HG03460 (cell line): ENCODE measurements at regions not wholly inside any gene's neighbourhood (a gene's known extent, or its start where the extent isn't known, plus 50 kb on each side); places are given as distances from the start of the nearest gene placed in this dataset.
"Not testable (repeated sequence)": the region's sequence is repeated elsewhere in the genome, so short reads cannot be mapped to it uniquely, and the experiment has no call there.

Source experiments
- ATAC-seq: cut with Tn5 transposase; IDR thresholded peaks from one replicate; pipeline ENCODE4 v1.9.1; 2021; ENCODE audit not compliant: unreplicated experiment

DNA sequence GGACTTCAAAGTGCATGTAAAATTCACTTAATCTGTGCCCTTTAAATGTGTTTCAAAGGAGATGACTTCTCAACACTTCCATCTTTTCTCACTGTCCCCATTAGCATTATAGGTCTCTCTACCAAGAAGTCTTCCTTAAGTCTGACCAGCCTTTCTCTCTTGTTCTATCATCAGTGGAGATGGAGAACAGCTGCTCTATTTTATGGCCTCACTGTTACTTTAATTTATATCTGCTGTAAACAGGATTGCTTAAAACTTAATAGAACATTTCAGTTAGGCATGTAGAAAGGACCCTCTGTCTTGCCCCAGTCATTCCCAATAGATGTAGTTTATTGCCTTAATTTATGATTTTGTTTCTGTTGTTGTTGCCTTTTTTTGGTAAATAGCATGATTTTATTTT, 86.0 kb upstream of the CDC42EP3 start:
- not testable (repeated sequence) for ATAC-seq

DNA sequence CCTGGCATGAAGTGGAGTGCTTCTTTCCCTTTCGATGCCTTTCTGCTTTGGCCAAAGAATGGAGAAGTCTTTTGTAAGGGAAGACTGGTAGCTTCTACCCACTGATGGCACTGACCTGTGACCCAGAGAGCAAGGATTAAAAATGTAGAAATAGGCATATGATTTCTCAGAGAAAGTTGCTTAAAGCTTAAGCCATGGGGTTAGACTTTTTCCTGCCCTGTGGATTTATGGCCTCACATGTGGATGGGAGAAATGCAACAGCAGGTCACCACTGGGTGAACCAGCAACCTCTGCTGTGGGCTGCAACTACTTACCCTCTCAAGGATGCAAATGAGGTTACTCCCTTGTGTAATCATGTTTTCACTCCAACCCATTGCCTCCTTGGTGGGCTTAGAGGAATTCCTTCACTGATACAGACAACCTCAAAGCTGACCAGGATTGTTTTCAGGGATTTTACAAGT, 86.7 kb upstream of the CDC42EP3 start:
- not testable (repeated sequence) for ATAC-seq

DNA sequence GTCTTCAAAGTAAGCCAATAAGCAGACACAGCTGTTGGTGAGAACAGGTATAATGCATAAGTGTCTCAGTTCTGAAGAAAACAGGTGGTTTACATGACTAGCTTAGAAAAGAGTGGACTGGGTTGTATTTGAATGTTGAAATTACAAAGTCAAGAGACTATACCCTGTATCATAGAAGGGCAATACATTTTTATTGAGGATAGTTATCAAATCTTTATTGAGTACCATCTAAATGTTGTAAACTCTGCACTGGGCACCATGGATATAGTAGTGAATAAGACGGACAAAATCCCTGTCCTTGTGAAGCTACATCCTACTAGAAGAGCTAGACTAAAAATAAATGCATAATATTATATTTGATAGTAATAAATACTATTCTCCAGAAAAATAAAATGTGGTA, 88.5 kb upstream of the CDC42EP3 start:
- not testable (repeated sequence) for ATAC-seq

DNA sequence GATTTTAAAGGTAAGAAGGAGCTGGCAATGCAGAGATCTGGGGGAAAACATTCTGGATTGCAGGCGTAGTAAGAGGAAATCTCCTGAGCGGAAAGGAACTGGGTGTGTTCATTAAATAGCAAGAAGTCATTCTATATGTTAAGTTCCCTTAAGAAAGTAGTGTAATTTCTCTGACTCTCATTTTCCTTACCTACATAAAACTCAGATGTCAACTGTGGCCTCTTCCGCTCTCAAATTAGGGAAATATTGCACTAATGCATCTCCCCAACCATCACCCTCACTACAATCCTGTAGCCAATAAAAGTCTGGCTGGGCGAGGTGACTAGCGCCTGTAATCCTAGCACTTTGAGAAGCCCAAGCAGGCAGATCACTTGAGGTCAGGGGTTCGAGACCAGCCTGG, 89.0 kb upstream of the CDC42EP3 start:
- no peak for ATAC-seq

DNA sequence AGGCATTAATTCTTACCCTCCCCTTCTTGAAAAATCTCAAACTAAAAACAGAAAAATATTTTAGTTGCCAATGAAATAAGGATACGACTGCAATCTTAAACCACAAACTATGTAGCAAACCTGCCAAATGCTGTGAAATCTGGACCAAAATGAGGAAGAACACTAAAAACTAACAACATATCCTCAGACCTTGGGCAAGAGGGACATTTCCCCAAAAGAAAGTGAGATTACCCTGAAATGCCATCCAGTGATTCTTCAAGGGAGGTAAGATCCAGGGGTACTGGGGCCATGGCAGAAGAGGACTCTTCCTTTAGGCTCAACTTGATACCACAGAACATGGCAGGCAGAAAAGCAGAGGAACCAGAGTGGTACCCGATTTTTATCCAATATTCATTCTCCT, 90.8 kb upstream of the CDC42EP3 start:
- ATAC-seq = not testable (repeated sequence)

DNA sequence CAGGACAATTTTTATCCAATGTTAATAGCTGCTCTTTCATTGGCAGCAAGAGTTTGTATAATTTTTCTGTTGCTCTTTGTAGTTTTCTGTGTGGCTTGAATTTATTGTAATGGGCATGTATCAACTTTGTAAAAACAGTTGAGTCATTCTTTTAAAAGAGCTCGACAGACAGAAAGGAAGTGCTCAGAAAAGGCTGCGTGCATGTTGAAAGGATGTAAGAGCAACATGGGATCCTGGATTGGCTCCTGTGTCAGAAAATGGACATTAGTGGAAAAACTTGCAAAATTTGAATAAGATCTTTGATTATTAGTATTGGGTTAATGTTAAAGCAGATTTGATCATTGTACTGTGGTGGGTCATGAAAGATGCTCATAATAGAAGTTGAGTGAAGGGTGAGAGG, 93.3 kb upstream of the CDC42EP3 start:
- no peak for ATAC-seq

DNA sequence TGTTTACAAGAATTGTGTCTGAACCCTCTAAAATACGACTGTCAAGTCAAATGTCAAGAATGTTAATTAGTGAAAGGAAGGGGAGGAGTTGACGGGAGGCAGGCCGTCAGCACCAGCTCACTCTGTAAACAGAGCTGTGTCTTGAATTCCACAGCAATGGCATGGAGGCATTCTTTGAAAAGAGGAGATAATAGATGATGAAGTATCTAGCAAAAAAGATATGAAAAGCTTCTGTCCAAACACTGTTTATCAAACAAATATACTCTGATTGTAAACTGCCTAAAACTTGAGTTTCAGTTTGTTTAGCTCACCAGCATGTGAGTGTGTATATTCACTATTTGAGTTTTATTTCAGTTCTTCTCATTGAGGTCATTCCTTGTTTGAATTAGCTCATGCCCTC, 94.7 kb upstream of the CDC42EP3 start:
- ATAC-seq = no peak

DNA sequence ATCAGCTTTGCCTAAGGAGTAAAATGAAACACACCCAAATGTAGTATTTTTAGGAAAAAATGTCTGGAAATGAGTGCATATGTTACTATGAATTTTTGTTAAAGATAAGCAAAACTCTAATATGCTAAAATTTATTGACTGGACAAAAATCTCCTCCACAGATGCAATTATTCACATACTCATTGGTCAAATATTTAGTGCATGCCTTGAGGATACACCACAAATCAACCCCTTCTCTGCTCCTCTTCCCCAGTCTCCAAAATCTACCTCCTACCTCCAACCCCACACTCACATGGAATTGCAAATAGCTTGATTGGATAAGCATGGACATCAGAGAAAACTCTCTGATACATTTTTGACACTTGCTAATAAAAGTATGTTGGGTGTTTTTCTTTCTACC, 95.6 kb upstream of the CDC42EP3 start:
- ATAC-seq = no peak

DNA sequence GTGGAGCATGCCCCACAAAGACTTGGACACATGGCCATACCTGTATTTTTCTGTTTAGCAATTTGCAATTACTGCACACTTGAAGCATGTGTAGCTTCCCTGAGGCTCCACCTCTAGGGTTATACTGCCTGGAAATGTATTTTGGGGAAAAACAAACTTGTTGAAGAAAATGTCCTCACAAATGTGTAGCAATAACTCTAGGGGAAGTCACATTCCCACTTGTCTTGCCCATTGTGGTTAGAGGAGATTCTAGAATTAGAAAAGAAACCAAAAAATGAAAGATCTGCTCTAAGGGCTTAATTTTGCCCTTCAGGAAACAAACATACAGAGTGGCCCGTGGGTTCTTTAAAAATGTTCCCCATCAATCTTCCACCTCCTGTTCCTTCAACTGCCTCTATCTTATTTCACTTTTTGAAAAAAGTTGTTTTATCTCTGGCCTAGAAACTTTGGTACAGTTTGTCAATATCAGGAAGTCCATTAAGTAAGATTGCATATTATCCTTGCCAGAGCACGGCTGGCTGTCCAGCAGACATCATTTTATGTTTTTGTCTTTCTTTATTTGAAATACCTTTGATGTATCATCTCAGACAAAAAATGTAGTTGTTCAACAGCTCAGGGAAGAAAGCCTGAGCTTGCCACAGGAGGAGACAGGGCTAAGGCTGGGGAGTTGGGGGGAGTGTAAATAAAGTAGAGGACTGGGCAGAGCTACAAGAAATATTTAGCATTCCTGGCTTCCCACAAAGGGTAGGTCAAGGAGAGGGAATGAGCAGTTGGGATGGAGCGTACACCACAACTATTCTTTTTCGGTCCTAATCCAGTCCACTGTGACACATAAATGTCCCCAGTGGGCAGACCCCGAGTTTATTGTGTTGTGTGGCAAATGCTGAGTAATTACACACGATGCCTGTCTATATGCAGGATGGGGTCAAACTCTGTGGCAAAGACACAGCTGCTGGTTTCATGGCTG, 96.8 kb upstream of the CDC42EP3 start:
- ATAC-seq = no peak

DNA sequence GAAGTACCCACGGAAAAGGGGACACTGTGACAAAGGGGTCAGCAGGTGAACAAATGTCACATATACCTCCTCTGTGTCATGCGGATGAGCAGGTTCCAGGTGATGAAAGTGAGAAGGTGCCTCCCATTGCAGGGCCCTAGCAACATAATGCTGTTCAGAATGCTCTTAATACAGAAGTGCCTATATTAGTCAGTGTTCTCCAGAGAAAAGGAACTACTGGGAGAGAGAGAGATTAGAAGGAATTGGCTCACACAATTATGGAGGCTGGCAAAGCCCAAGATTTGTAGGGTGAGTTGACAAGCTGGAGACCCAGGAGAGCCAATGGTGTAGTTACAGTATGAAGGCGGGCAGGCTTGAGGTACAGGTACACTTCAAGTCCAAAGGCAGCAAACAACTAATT, 98.1 kb upstream of the CDC42EP3 start:
- no peak for ATAC-seq

DNA sequence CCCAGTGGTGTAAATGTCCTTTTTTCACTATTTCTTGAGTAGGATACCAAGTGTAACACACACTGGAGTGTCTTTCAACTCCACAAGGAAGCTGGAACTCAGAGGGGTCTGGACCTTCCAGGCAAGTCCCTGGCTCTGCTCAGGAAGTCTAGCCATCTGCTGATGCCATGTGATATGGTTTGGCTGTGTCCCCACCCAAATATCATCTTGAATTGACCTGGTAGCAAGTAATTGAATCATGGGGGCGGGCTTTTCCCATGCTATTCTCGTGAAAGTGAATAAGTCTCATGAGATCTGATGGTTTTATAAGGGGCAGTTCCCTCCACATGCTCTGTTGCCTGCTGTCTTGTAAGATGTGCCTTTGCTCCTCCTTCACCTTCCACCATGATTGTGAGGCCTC, 99.4 kb upstream of the CDC42EP3 start:
- ATAC-seq = no peak

DNA sequence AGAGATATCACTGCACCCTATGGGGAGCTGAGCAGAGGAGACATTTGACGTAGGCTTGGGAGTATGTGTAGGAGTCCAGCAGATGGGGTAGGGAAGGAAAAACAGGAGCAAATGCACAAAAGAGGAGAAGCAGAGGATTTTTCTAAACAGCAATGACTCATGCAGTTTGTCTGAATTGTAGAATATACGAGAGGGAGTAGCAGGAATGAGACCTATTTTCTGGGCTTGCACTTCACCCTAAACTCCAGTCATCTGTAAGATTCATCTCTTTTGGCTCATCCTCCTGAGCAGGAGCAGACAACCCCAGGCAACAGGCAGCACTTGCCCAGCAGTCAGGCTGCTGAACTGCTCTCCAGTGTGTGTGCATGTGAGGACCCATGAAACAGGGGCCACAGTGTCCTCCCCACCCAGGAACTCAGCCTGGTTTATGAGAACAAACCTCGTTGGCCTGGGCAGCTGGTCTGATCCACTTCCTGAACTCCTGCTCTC, 100.2 kb upstream of the CDC42EP3 start:
- no peak for ATAC-seq

DNA sequence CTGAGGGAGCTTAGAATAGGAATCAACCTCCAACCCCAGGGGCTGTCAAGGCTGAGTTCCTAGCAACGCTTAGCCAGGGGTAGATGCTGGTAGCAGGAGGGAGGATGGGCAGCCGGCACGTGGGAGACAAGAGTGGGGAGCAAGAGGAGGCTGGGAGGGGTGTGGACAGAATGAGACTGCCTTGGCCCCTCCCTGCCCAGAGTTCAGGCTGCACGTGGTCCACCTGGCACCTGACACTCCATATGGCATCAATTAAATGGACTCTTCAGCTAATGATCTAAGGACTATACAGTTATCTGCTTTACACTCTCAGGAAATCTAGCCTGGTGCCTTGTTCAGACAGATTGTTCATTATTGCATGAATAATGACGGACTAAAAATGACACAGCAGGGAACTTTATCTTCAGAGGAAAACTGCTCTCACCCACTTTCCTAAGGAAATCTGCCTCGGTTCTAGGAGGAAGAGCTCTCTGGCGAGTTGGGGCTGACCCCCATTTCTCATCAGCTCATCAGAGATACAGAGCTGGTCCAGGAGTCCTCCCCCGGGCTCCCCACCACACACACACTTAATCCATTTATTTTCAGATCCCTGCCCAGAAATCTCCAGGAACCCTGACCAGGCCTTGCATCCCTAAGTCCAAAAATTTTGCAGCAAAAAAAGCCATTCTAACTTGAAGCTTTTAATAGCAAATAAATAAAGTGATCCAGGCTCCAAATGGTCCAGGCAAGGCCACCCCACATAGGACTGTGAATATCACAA, 102.1 kb upstream of the CDC42EP3 start:
- no peak for ATAC-seq

DNA sequence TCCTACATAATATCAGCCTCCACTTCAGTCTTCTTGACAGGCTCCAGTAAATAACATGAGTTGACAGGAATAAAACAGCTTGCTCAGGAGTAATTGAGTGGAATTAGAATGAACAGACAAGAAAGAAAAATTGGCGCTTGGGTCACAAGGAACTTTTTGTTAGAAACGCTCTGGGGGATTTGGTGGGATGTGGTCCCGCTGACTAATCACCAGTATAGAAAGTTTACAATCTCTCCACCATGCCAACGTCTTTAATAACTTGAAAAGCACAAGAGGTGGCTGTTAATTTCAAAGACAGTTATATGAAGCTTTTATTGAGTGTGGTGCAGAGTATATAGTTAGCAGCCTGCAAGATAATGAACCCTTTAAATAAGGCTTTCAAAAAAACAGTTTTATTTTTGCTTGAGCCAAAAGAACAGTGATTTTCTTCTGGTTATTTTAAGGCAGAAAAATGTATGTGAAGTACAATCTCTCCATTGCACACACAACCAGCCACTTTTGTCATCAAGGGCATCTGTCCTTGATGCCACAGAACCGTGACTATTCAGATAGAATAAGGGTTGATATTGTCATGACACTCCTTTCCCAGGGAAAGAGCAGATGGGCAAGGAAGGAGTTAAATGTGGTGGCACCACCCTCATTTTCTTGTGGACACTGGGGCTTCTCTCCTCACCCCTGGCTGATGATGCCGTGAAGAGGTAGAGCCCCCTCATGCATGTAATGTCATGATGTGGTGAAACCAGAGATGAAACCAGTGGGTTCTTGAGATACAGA, 102.9 kb upstream of the CDC42EP3 start:
- ATAC-seq = not testable (repeated sequence)

DNA sequence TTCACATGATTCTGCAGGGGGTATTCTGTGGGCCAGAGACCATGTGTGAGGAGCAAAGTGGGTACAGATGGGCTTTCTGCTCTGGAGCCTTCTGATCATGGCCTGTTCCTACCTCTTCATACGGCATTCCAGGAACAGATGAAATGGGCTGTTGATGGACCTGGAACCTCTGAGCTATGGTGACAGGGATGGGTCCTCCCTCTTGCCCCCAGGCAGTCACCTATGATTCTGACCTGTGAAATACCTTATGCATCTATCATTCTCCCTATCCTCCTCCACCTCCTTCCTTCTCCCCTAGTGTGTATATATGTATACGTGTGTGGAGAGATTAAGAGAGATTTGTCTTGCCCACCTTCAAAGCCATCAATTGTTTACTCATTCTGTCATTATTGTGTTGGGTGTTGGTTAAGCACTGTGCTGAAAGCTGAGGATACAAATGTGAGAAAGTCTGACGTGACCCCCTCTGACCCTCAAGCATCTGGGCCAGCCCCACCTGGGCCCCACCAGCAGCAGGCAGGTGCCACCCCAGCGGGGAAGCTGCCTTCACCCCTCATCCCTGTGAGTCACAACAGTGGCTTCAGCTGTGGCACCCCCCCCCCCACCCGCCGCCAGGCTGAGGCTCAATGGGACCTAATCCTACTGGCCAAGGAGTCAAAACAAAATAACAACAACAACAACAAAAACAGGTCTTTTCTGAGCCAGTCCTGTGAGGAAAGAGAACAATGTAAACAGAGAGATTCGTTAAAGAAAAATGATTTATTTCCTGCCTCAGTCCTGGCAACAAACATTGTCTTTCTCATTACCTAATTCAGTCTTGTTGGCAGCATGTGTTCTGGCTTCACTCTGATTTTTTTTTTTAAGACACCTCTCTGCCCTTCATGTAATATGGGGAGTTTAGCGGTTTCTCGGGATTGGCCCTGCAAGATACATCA, 103.8 kb upstream of the CDC42EP3 start:
- ATAC-seq = no peak

DNA sequence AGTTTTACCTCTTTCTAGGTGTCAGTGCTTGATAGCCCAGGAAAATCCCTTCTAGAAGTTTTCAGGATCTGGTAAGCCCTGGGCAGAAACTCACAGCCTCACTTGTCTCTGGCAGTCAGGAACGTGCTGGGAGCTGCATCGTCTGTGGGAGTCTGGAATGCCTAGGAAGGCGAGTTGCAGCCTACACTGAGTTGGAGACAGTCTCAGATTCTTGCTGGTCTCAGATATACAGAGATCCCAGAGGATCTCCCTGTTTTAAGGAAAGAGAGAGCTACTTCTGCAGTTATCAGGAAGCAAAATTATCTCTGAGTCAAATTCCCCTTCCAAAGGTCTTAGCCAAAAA, 104.4 kb upstream of the CDC42EP3 start:
- ATAC-seq = no peak

DNA sequence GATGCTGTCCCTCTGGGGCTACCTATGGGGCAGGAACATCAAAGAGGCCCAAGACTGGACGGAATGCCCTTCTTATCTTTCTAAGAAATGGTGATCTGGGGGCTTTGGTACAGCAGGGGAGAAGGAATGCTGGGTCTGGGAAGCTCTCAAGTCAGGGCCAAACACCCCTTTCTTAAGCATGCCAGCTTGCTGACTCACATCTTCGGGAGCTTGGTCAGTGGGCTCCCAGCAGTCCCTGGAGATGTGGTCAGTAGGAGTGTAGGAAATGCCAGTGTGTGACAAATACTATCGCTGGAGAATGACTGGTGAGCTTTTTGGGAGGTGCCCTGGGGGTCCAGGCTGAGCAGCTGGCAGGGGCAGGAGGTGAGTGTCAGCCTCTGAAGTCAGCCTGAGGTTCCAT, 105.0 kb upstream of the CDC42EP3 start:
- ATAC-seq = no peak

DNA sequence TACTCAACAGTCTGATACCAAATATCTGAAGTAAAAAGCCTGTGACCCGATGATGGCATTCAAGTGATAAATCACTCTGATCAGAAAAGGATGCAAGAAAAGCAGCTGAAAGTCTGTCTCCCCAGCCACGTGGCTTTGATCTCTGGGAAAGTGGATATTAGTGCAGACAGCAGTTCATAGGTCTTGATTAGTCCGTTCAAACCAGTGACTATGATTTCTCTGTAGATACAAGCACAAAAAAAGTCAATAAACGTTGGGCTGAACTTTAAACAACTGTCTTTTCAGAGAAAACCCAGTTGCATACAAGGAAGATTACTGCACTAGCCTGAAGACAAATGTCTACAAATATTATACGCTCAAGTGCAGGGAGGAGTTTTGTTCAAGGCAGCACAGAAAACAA, 107.7 kb upstream of the CDC42EP3 start:
- ATAC-seq = no peak

DNA sequence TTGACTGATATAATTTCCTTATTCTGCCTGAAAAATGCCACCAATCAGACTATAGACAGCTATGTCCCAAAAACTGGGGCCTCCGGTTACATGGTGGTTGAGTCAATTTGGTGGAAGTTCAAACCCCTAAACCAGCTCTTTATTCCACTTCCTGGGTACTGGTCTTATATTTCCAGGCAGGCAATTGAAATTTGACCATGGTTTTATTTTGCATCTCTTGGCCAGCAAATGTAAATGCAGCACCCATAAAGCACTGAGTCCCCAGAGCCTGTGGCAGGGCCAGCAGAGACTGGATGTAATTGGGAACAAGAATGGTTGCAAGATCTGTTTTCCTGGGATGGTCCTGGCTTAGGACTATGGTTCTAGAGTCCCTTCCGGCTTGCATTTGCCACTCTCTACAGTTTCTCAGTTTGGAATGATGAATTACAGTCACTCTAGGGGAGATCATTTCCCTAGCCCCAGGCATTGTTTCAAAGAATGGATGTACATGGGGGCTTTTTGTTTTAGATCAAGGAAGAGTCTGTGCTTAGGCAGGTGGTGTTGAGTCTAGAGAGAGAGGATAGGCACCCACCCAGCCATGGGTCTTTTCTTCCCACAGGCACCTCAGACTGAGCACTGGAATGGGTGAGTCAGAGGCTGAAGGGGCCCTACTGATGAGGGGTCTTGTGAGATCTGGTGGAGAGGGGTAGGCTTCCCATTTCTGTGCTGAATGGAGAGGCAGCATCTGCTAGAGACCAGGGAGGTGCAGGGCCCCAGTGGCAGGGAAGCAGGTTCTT, 108.4 kb upstream of the CDC42EP3 start:
- ATAC-seq = no peak

DNA sequence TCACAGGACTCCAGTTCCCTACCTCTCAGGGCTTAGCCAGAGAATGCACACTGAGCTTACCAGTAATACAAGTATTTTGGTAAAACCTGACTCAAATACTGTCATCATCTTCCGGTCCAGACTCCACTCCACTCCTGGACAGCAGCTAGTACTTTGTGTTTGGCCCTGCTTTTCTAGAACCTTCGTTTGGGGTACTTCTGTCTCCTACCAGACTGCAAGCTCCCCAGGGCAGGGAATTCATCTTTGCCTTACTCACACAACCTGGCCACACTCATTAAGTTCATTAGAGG, 108.9 kb upstream of the CDC42EP3 start:
- no peak for ATAC-seq
